Activated gamma-delta T cell treated with anti-CD3 and anti-CD28 coated beads, Interleukin-2, amount 50 U/mL, for 16 hours (primary cell): ENCODE measurements at regions not wholly inside any gene's neighbourhood (a gene's known extent, or its start where the extent isn't known, plus 50 kb on each side); places are given as distances from the start of the nearest gene placed in this dataset.
"Not testable (repeated sequence)": the region's sequence is repeated elsewhere in the genome, so short reads cannot be mapped to it uniquely, and the experiment has no call there.

Source experiments
- DNase-seq: peaks from one replicate; pipeline ENCODE4 v3.0.0-alpha.2; 2020; ENCODE audit warnings: low read depth

DNA sequence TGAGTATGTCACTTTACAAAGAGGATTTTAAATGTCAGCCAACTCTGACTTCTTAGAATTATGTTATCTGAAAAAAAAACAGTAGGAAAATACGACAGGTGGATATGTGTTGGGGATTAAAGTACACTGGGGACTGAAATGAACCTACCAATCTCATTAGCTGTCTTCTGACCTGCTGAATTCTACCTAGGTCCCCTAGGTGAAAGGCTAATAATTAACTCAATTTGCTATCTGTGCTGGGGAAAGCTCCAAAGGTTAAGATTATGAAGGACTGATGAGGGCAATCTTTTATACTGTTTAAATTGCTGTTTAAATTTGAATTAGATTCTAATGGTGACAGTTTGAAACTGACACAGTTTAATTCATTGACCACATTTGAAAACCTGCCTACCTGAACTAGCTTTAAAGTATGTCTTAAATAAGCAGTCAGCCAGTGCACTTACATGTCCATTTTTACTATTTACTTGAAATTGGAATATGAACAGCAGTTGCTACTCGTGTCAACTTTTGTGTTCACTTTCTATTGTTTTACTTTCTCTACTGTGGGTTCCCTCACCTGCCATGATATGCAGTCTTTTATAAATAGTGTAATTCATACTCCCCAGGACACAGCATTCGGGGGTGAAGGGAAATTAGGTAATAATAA lies 977.3 kb downstream of the C4orf33 start:
- no peak for DNase-seq

DNA sequence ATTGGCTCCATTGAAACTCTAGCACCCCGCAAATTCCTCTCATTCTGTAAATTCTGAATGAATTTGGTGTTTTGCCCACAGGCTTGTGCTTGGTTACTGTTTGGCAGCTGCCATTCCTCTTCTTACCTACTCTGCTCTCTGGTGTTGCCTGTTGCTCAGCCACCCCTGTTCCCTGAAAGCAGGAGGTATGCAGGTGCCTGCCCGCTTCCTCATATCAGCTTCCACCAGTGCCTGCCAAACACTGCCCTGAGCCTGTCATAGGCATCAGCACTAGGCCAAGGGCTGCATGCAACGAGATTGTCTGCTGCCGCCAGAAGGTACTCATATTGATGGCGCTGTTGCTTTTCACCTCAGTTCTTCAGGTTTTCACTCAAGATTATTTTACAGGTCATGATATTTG lies 978.1 kb downstream of the C4orf33 start:
- DNase-seq, result no peak

DNA sequence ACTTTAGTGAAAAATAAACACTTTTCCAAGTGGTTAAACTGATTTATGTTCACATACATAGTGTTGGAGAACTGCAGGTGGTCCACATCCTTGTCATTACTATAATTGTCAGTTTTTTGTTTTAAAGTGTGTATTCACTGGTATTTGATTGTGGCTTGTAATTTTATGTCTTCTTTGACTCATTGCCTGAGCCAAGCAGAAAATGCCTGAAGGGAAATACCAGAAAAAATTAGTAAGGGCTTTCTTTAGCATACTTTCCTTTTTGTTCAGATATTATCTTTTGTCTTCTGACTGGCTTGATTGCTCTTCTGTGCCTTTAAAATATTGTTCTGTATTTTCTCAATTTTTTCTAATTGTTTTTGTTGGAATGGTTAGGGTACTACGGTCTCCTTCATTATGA lies 981.3 kb downstream of the C4orf33 start:
- no peak for DNase-seq

- DNase-seq, result not testable (repeated sequence)
Measured at GRCh38 chr4:130079027-130079426, 983.1 kb downstream of the C4orf33 start.

GRCh38 chr4:130080872-130081451 lies 985.0 kb downstream of the C4orf33 start:
- DNase-seq, result no peak

DNA sequence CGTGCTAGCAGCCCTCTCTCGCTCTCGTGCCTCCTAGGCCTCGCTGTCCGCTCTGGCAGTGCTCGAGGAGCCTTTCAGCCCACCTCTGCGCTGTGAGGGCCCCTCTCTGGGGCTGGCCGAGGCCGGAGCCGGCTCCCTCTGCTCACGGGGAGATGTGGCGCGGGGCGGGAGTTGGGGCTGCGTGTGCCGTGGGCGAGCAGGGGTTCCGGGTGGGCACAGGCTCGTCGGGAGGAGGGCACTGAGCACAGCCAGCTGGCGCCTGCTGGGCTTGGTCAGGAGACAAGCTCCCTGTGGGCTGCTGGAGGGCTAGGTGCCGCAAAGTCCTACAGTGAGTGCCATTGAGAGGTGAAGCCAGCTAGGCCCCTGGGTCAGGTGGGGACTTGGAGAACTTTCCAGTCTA lies 994.5 kb downstream of the C4orf33 start:
- no peak for DNase-seq

DNA sequence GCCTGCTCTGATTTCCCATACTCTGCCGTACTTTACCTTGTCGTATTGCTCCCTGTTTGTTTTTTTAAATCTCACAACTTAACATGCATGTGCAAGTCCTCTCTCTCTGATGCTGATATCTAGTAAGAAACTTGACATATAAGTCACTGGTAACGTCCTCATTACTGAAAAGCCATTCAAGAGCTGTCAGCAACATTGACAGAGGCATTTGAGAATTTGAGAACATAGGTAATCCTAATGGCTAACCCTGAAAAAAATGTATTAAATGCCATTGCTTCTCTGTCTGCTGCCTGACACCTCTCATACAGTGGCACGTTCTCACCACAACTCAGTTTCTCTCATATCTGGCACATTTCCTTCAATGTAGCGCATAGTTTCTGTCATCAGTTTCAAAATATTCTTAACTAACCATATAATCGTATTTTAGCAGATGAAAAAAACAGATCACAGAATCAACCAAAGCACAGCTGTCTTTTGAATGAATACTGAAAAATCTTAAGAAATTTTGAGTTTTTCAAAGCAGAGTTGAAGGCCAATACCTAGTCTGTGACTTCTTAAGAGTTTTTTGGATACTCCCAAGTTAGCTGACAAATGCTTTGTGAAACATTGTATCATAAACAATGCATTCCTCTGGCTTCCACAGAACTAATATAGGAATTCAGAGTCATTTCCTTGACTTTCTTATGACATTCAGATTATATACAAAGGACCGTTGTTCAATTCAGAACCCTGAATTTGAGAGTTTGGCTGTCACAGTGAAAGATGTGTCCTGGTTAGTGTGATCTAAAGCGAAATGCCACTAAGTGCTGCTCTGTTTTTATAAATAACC lies 996.4 kb downstream of the C4orf33 start:
- no peak for DNase-seq

- DNase-seq, result no peak
Measured at GRCh38 chr4:130099105-130099504, 1003.2 kb downstream of the C4orf33 start.

- DNase-seq, result no peak
Measured at GRCh38 chr4:130110189-130110588, 1014.2 kb downstream of the C4orf33 start.

- no peak for DNase-seq
Measured at GRCh38 chr4:130110770-130111169, 1014.8 kb downstream of the C4orf33 start.

- no peak for DNase-seq
Measured at GRCh38 chr4:130124066-130124465, 1028.1 kb downstream of the C4orf33 start.

DNA sequence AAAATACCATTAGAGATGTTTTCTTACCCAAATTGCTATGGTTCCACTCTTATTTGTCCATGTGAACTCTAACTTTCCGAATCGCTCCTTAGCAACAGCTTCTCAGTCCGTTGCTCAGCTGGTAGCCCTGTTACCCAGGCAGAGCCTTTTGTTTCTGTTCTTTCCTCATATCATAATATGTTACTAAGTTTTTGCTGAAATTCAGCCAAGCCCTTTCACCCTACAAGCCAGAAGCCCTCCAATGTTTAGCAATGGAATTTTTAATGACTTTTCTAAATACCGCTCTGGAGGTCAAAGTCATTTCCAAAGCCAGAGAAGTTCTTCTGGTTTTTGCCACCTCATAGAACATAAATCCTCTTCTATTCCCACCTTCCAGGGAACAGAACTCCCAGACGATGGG lies 1029.5 kb downstream of the C4orf33 start:
- no peak for DNase-seq

GRCh38 chr4:130127297-130127696 lies 1031.3 kb downstream of the C4orf33 start:
- no peak for DNase-seq

GRCh38 chr4:130131536-130131935 lies 1035.6 kb downstream of the C4orf33 start:
- no peak for DNase-seq

DNA sequence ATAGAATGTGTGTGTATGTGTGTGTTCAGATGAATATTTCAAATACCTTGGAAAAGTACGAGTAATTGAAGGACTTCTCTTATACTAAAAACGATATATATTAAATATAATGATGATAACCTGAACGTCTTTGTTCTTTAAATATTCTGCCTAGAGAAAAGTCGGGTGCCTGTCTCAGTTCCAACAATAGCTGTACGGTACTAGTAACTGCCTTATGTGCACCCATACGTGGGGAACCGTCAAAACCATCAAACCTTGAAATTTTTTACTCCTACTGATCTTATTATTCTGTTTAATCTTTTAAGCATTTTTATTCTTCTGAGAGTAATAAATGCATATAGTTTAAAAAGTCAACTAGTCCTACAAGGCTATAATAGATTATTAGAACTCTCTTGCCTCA lies 1045.7 kb downstream of the C4orf33 start:
- DNase-seq, result no peak

- no peak for DNase-seq
Measured at GRCh38 chr4:130143656-130144055, 1047.7 kb downstream of the C4orf33 start.

GRCh38 chr4:130146773-130147172 lies 1050.8 kb downstream of the C4orf33 start:
- DNase-seq, result no peak

- no peak for DNase-seq
Measured at GRCh38 chr4:130147641-130148040, 1051.7 kb downstream of the C4orf33 start.

DNA sequence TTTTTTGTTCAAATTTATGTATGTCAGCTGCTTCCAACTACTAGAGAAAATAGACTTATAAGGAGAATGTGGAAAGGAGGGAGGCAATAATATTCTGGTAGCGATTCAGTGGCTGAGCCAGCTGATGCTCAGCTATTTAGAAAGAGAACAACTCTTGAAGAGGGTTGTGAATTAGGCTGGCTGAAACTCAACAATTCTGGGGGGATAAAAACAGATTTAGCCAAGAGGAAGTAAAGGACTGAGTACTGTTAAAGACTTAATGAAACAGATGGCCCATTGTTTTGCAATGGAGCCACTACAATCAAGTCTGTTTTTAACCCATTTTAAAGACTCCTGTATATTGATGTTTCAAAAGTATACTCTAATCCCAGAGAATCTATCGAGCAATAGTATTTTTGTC lies 1058.9 kb downstream of the C4orf33 start:
- no peak for DNase-seq

GRCh38 chr4:130163701-130164100 lies 1067.7 kb downstream of the C4orf33 start:
- DNase-seq, result no peak

DNA sequence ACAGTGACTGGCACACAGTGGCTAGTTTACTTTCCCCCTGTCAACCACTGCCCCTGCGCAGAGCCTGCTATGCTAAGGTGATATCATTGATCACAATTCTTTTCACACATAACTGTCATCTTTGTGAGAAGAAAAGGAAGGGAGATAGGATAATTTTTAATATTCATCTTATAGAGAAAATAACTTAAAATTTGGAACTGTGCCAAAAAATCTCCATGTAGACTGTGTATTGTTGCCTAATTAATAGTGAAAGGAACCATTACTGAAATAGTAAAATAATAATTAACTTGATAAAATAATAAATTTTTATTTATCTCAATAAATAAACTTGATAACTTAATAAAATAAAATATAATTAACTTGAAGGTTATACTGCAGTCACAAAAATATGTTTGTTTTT lies 1069.4 kb downstream of the C4orf33 start:
- no peak for DNase-seq

DNA sequence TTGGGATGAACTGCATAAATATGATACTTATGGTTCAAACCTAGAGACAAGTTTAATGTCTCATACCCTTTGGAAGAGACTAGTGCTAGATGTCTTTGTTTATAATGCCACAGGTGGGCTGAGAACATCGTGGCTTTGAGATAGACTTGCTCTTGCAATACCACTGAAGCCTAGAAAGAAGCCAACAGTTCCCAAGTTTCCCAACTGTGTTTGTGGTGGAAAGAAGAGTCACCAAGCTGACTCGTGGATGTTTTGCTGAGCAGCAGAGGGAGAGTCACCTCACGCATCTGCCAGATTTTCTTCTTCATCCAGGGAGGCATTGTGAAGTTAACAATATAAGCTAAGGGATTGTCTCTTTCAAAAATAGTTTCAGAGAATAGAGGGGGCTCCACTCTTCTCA lies 1076.2 kb downstream of the C4orf33 start:
- DNase-seq, result no peak

DNA sequence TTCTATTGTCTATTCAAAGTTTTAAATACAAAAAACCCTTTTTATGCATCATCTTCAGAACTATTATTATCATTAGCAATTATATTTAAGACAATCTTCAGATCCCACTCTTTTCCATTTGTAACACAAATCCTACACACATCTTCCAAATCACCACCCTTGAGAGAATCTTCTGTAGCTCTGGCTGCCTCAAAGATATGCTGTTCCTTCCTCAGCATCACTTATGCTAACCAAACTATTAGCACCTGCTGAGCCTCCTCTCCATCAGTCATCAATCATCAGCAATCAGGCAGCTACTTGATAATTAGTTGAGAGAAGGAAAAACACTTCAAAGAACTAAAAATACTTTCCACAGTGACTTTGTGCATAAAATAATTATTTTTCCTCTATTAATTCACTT lies 1082.2 kb downstream of the C4orf33 start:
- no peak for DNase-seq
